Tibial nerve (tissue), 4 donors: ENCODE measurements at regions not wholly inside any gene's neighbourhood (a gene's known extent, or its start where the extent isn't known, plus 50 kb on each side); places are given as distances from the start of the nearest gene placed in this dataset.

Experiments used
- EP300 ChIP-seq, 2 donors: sonication (generic); formaldehyde crosslinking; IDR thresholded peaks; one replicate each; pipeline ENCODE4 v1.6.1; 2017; ENCODE audit warnings: antibody characterized with exemption in 2 of 2, mild to moderate bottlenecking in 1 of 2
- TF ChIP-seq, protein P1 (sequence below), 5 experiments: fragments of 200-600 bp in 3 of 5; fragments of 450-650 bp in 2 of 5; sonication (generic) in 3 of 5; IDR thresholded peaks; one replicate each; pipeline ENCODE4 v1.5.1; 2016 to 2019; ENCODE audit warnings: antibody characterized with exemption in 5 of 5, mild to moderate bottlenecking in 3 of 5, moderate library complexity in 2 of 5

DNA sequence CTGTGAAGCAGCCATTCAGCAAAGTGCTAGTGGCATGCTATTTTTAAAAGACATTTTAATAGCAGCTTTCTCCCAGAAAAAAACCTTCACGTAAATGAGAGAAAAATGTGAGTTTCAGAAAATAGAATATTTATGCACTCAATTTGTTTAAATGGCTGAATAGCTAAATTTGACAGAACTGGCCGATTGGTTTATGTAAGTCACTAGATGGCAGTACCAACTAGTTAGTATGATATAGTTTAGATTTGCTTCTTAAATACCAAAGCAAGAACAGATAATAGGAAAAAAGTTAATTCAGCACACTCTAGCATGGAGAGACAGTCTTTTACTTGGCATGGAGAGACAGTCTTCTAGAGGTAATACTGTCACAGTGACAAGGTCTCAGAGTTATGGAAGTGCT is 250.1 kb downstream of the SNCA start:
- TF ChIP-seq, protein P1, sequence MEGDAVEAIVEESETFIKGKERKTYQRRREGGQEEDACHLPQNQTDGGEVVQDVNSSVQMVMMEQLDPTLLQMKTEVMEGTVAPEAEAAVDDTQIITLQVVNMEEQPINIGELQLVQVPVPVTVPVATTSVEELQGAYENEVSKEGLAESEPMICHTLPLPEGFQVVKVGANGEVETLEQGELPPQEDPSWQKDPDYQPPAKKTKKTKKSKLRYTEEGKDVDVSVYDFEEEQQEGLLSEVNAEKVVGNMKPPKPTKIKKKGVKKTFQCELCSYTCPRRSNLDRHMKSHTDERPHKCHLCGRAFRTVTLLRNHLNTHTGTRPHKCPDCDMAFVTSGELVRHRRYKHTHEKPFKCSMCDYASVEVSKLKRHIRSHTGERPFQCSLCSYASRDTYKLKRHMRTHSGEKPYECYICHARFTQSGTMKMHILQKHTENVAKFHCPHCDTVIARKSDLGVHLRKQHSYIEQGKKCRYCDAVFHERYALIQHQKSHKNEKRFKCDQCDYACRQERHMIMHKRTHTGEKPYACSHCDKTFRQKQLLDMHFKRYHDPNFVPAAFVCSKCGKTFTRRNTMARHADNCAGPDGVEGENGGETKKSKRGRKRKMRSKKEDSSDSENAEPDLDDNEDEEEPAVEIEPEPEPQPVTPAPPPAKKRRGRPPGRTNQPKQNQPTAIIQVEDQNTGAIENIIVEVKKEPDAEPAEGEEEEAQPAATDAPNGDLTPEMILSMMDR (IDR thresholded peaks at IDR 0.05) = peak in 1 of 5 experiments; percentile 14
- no peak for TF ChIP-seq EP300 (IDR thresholded peaks at IDR 0.05)
